ENCODE measurements at regions not wholly inside any gene's neighbourhood (a gene's known extent, or its start where the extent isn't known, plus 50 kb on each side); places are given as distances from the start of the nearest gene placed in this dataset.
"Not testable (repeated sequence)": the region's sequence is repeated elsewhere in the genome, so short reads cannot be mapped to it uniquely, and the experiment has no call there.

DNA sequence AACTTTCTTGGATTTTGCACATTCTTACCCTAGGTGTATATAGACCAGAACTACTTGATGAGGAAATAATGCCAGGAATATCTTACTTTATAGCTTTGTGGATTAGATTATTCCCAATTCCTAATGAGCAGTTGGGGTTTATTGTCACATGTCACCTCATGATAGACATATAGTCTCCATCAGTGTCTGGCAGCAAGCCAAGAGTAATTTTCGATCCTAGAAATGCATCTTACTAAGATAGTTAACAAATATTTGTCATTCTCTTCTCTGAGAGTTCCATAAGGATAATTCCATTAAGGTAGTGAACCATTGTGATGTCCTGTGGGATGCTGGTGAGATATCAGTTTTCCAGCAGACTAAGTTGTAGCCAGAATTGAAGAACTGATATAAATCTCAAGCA is 1282.9 kb upstream of the B3GALT2 start:
- DNase-seq = no peak

DNA sequence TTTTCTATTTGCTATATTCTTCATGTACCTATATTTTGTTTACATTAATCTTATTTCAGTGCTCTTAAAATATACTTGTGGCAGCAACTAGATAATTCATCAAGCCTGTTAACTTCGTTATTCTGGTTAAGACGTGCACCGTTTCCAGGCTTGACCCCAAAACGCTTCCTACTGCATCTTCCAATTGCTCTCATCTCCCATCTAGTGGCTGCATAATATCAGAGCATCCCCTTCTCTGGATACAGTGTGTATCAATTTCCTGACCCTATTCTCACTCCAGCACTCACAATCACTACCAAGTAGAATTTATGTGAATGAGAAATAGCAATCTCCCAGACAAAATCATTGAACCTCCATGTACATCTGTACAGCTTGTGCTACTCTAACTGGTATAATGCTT is 1280.3 kb upstream of the B3GALT2 start:
- no peak for DNase-seq

GRCh38 chr1:194447636-194448035 is 1261.2 kb upstream of the B3GALT2 start:
- DNase-seq = no peak

- DNase-seq = no peak
Measured at GRCh38 chr1:194445244-194445643, 1258.8 kb upstream of the B3GALT2 start.

DNA sequence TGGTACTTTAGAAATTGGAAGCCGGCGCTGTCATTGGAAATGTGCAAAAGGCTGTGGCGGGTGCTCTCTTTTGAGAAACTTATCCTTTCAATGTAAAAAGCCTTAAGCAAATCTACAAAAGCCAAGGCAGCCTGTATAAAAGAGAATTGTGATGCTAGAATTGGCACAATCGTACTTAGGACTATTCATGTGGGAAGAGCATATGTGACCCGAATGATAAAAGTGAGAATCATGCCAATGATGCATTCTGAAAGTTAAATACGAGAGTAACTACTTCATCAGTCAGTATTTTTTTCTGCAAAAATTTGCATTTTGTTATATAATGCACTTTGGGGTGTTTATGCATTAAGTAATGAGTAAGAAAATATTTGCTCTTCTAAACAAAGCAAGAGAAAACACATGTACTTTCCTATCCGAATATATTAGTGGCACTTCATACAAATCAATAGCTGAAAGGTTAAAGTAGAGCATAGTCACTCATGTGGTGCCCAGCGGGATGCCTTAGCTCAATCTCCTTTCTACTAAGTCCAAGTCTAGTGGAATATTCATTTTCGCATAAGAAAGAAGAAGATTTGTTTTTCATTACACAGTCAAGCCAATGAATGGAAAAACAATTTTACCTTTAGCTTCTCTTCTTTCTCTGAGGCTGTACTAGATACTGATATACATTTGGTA is 1256.6 kb upstream of the B3GALT2 start:
- DNase-seq = no peak

- no peak for DNase-seq
Measured at GRCh38 chr1:194437135-194437534, 1250.7 kb upstream of the B3GALT2 start.

GRCh38 chr1:194431121-194431520 is 1244.7 kb upstream of the B3GALT2 start:
- DNase-seq = no peak

- no peak for DNase-seq
Measured at GRCh38 chr1:194420706-194421105, 1234.3 kb upstream of the B3GALT2 start.

DNA sequence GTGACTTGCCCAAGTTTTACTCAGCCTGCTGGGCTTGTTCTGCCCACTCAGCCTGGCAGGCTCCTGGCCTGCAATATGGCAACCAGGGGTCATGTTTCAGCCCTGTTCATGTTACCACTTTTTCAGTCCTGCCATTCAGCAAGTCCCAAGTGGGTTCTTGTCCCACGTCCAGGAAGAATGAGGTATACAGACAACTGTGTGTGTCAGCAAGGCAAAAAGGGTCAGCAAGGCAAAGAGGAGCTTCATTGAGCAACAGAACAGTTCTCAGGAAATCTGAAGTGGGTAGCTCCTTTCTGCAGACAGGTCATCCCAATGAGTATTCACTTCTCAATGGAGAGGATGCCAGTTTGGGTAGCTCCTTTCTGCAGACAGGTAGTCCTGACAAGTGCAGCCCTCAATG is 1233.3 kb upstream of the B3GALT2 start:
- DNase-seq = no peak

- no peak for DNase-seq
Measured at GRCh38 chr1:194410756-194411155, 1224.3 kb upstream of the B3GALT2 start.

DNA sequence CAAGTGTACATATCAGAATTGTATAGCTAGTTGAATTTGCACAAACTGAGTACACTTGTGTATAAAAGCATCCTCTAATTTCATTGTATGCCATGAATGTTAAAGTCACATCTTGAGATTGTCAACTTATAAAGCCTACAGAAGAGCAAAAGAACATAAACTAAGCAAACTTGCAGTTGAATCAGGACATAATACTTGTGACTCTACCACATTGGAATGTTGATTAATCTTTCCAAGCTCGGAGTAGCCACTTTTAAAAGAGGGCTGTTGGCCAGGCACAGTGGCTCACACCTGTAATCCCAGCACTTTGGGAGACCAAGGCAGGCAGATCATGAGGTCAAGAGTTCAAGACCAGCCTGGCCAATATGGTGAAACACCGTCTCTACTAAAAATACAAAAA is 1220.8 kb upstream of the B3GALT2 start:
- DNase-seq = not testable (repeated sequence)

DNA sequence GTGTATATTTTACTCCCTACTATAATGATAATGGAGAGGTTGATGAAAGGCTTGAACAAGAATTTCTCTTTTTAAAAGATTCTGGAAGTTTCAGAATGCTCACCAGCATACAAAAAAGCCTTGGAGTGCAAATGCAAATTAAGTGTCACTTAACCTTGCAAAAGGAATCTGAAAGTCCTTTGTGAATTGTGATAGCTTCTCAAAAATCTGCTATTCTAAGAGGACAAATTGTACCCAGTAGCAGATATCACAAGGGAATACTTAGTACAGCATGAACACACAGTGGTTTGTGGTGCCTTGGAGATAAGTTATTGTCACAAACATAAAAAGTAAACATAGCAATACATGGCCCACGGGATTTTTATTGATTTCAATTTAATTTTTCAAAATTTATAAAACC is 1208.3 kb upstream of the B3GALT2 start:
- DNase-seq = no peak

DNA sequence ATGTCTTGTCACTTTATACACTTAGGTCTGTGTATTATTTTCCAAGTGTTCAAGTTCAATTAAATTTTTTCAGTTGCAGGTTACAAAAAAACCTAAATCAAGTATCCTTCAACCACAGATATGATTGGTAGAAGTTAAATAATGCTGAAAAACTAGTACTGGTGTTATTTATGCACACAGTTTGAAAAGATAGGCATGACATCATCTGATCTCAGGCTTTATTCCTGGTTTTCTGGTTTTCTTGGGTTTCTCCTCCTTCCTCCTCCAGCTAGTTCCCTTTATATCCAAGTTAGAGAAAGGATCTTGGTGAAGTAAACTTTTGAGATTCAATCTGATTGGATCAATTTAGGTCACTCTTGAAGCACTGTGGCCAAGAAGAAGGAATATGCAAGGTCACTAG is 1201.1 kb upstream of the B3GALT2 start:
- DNase-seq = no peak

GRCh38 chr1:194378517-194378916 is 1192.1 kb upstream of the B3GALT2 start:
- DNase-seq = no peak

DNA sequence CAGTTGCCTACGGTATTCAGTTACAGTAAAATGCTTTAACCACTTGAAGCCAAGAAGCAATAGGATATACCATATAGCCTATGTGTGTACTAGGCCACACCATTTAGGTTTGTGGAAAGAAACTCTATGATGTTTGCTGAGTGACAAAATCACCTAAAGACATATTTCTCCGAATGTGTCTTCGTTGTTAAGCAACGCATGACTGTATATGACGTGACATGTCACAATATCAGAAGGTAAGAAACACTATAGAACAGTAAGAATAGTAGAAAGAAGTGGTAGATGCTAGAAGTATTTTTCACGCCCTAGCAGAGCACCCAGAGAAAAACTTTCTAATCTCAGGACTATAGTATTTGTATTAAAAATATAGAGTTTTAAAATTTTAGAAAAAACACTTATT is 1188.2 kb upstream of the B3GALT2 start:
- no peak for DNase-seq

GRCh38 chr1:194372266-194372665 is 1185.9 kb upstream of the B3GALT2 start:
- no peak for DNase-seq

GRCh38 chr1:194369622-194370021 is 1183.2 kb upstream of the B3GALT2 start:
- DNase-seq = no peak

GRCh38 chr1:194369060-194369459 is 1182.6 kb upstream of the B3GALT2 start:
- DNase-seq = no peak

GRCh38 chr1:194367121-194367520 is 1180.7 kb upstream of the B3GALT2 start:
- DNase-seq = no peak

GRCh38 chr1:194366705-194367104 is 1180.3 kb upstream of the B3GALT2 start:
- DNase-seq = no peak

- no peak for DNase-seq
Measured at GRCh38 chr1:194362327-194362726, 1175.9 kb upstream of the B3GALT2 start.

DNA sequence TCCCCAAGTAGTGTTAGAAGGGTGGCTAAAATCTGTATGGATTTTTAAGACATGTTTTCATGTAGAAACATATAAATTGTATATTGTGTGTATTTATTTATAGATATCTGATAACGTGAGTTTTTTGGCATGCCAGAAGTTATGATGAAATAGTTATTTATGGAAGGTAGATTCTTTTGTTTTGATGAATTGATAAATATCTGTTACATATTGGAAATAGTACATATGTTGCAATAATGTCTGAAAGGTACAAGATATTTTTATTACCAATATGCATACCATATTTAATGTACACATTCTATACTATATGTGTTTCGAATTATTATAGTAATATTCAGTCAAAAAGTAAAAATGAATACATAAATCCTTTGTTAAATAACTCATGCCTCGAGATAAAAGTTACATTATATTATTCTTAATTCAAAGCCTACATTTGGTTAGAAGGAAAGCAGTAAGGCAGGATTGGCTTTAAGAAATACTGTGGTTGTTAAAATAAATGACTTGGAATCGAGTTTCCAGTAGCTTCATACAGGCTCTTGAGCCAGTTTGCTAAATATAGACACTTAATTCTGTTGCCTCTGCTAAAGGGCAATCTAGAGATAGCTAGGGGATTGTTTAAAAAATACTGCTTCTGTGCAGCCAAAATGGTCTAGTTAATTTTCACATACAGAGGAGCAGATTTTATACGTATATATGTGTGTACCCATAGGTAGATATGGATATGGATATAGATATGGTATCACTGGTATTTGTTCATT is 1175.1 kb upstream of the B3GALT2 start:
- no peak for DNase-seq

GRCh38 chr1:194358208-194358581 is 1171.8 kb upstream of the B3GALT2 start:
- no peak for DNase-seq

DNA sequence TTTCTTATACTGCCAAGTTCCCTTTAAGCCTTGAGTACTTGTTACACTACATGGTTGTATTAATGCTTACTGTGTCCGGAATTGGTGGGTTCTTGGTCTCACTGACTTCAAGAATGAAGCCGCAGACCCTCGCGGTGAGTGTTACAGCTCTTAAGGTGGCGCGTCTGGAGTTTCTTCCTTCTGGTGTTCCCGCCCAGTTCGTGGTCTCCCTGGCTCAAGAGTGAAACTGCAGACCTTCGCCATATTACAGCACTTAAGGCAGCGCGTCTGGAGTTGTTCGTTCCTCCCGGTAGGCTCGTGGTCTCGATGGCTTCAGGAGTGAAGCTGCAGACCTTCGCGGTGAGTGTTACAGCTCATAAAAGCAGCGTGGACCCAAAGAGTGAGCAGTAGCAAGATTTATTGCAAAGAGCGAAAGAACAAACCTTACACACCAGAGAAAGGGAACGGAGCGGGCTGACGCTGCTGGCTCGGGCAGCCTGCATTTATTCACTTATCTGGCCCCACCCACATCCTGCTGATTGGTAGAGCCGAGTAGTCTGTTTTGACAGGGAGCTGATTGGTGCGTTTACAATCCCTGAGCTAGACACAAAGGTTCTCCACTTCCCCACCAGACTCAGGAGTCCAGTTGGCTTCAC is 1171.3 kb upstream of the B3GALT2 start:
- DNase-seq = not testable (repeated sequence)

Measured in AML-193 (cell line).